ENCODE measurements at regions not wholly inside any gene's neighbourhood (a gene's known extent, or its start where the extent isn't known, plus 50 kb on each side); places are given as distances from the start of the nearest gene placed in this dataset.

- TF ChIP-seq, protein P1, sequence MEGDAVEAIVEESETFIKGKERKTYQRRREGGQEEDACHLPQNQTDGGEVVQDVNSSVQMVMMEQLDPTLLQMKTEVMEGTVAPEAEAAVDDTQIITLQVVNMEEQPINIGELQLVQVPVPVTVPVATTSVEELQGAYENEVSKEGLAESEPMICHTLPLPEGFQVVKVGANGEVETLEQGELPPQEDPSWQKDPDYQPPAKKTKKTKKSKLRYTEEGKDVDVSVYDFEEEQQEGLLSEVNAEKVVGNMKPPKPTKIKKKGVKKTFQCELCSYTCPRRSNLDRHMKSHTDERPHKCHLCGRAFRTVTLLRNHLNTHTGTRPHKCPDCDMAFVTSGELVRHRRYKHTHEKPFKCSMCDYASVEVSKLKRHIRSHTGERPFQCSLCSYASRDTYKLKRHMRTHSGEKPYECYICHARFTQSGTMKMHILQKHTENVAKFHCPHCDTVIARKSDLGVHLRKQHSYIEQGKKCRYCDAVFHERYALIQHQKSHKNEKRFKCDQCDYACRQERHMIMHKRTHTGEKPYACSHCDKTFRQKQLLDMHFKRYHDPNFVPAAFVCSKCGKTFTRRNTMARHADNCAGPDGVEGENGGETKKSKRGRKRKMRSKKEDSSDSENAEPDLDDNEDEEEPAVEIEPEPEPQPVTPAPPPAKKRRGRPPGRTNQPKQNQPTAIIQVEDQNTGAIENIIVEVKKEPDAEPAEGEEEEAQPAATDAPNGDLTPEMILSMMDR (IDR thresholded peaks at IDR 0.05): no peak
- no peak for TF ChIP-seq POLR2AphosphoS5 (IDR thresholded peaks at IDR 0.05)
Measured at GRCh38 chr2:215514516-215514915, 78.6 kb upstream of the FN1 start.
